Neutrophil (primary cell): ENCODE measurements at regions not wholly inside any gene's neighbourhood (a gene's known extent, or its start where the extent isn't known, plus 50 kb on each side); places are given as distances from the start of the nearest gene placed in this dataset.

Experiments
- H3K27ac ChIP-seq: fragments of 200-600 bp; sonication (generic); 2 replicates; pipeline ENCODE4 v1.5.1; 2016; ENCODE audit warnings: mild to moderate bottlenecking, moderate library complexity
- H3K27me3 ChIP-seq: fragments of 200-600 bp; sonication (generic); 2 replicates; pipeline ENCODE4 v1.6.0; 2016; ENCODE audit warnings: mild to moderate bottlenecking
- H3K36me3 ChIP-seq: fragments of 200-600 bp; sonication (generic); 2 replicates; pipeline ENCODE4 v1.5.1; 2017
- H3K4me1 ChIP-seq, 2 experiments: fragments of 200-600 bp in 1 of 2; sonication (generic) in 1 of 2; 1 replicate in 1 of 2; 2 replicates in 1 of 2; pipeline versions ENCODE4 v1.5.1 to v1.6.1; 2013 to 2016; ENCODE audit warnings: low read depth in 1 of 2, low read length in 1 of 2, mild to moderate bottlenecking in 1 of 2, moderate library complexity in 1 of 2; ENCODE audit not compliant: control insufficient read depth in 1 of 2, insufficient read depth in 1 of 2
- H3K4me3 ChIP-seq, 2 experiments: fragments of 200-600 bp in 1 of 2; sonication (generic) in 1 of 2; 1 replicate in 1 of 2; 2 replicates in 1 of 2; pipeline ENCODE4 v1.5.1; 2013 to 2016; ENCODE audit warnings: low read depth in 1 of 2, low read length in 1 of 2, mild to moderate bottlenecking in 1 of 2, moderate library complexity in 1 of 2
- H3K9me3 ChIP-seq: fragments of 200-600 bp; sonication (generic); 2 replicates; pipeline ENCODE4 v1.5.1; 2016
- CTCF ChIP-seq: fragments of 200-600 bp; sonication (generic); IDR thresholded peaks from 2 replicates; pipeline ENCODE4 v1.5.1; 2016; ENCODE audit warnings: antibody characterized with exemption

- H3K27me3 ChIP-seq: no peaks in the 10 kb centered on the region
- TF ChIP-seq CTCF: no peak
- no peak overlapping the region for H3K27ac ChIP-seq
- no peaks in the 10 kb centered on the region for H3K4me1 ChIP-seq
- no peaks in the 10 kb centered on the region for H3K36me3 ChIP-seq
- H3K4me3 ChIP-seq: no peak overlapping the region
- H3K9me3 ChIP-seq: no peaks in the 10 kb centered on the region
Observed at GRCh38 chr1:239775466-239775865, 316.2 kb upstream of the FMN2 start.

GRCh38 chr1:239778208-239778813 is 313.4 kb upstream of the FMN2 start:
- H3K4me1 ChIP-seq: no peaks in the 10 kb centered on the region
- no peak overlapping the region for H3K4me3 ChIP-seq
- H3K27me3 ChIP-seq: no peaks in the 10 kb centered on the region
- no peak for TF ChIP-seq CTCF
- H3K9me3 ChIP-seq: no peaks in the 10 kb centered on the region
- H3K36me3 ChIP-seq: no peaks in the 10 kb centered on the region
- no peak overlapping the region for H3K27ac ChIP-seq

- H3K36me3 ChIP-seq: no peaks in the 10 kb centered on the region
- H3K27me3 ChIP-seq: no peaks in the 10 kb centered on the region
- H3K27ac ChIP-seq: no peak overlapping the region
- no peak for TF ChIP-seq CTCF
- no peaks in the 10 kb centered on the region for H3K9me3 ChIP-seq
- no peaks in the 10 kb centered on the region for H3K4me1 ChIP-seq
- H3K4me3 ChIP-seq: no peak overlapping the region
Observed at GRCh38 chr1:239779962-239780361, 311.7 kb upstream of the FMN2 start.

GRCh38 chr1:239784896-239785295 is 306.8 kb upstream of the FMN2 start:
- no peak for TF ChIP-seq CTCF
- Histone ChIP-seq H3K36me3 (no peaks in the 10 kb centered on the region), H3K4me3 (no peak overlapping the region), H3K4me1 (no peaks in the 10 kb centered on the region), H3K9me3 (no peaks in the 10 kb centered on the region), H3K27me3 (no peaks in the 10 kb centered on the region), H3K27ac (no peak overlapping the region)

- no peaks in the 10 kb centered on the region for H3K9me3 ChIP-seq
- no peak overlapping the region for H3K27ac ChIP-seq
- no peak overlapping the region for H3K4me3 ChIP-seq
- no peaks in the 10 kb centered on the region for H3K4me1 ChIP-seq
- no peak for TF ChIP-seq CTCF
- no peaks in the 10 kb centered on the region for H3K27me3 ChIP-seq
- H3K36me3 ChIP-seq: no peaks in the 10 kb centered on the region
Observed at GRCh38 chr1:239785576-239785975, 306.1 kb upstream of the FMN2 start.

- Histone ChIP-seq H3K4me3 (no peak overlapping the region), H3K9me3 (no peaks in the 10 kb centered on the region), H3K27ac (no peak overlapping the region), H3K4me1 (no peaks in the 10 kb centered on the region), H3K27me3 (no peaks in the 10 kb centered on the region), H3K36me3 (no peaks in the 10 kb centered on the region)
- no peak for TF ChIP-seq CTCF
Observed at GRCh38 chr1:239786464-239786863, 305.2 kb upstream of the FMN2 start.
